CMK (cell line): ENCODE measurements at regions not wholly inside any gene's neighbourhood (a gene's known extent, or its start where the extent isn't known, plus 50 kb on each side); places are given as distances from the start of the nearest gene placed in this dataset.

Source experiments
- DNase-seq: peaks from one replicate; pipeline ENCODE4 v3.0.0-alpha.2; 2010; ENCODE audit warnings: low read depth

- DNase-seq, result no peak
Measured at GRCh38 chr9:87249029-87249428, 248.6 kb upstream of the DAPK1 start.

- DNase-seq, result no peak
Measured at GRCh38 chr9:87250205-87250604, 247.5 kb upstream of the DAPK1 start.

GRCh38 chr9:87255431-87256155 lies 242.1 kb upstream of the DAPK1 start:
- no peak for DNase-seq

GRCh38 chr9:87256973-87257372 lies 240.7 kb upstream of the DAPK1 start:
- no peak for DNase-seq

- no peak for DNase-seq
Measured at GRCh38 chr9:87259543-87260518, 237.8 kb upstream of the DAPK1 start.

- no peak for DNase-seq
Measured at GRCh38 chr9:87263291-87263690, 234.4 kb upstream of the DAPK1 start.

GRCh38 chr9:87266697-87267096 lies 231.0 kb upstream of the DAPK1 start:
- no peak for DNase-seq

GRCh38 chr9:87267251-87268070 lies 230.2 kb upstream of the DAPK1 start:
- no peak for DNase-seq

- DNase-seq, result no peak
Measured at GRCh38 chr9:87269296-87270176, 228.1 kb upstream of the DAPK1 start.

- no peak for DNase-seq
Measured at GRCh38 chr9:87270221-87270847, 227.3 kb upstream of the DAPK1 start.

GRCh38 chr9:87270848-87271234 lies 226.8 kb upstream of the DAPK1 start:
- no peak for DNase-seq

GRCh38 chr9:87271696-87272477 lies 225.8 kb upstream of the DAPK1 start:
- DNase-seq, result no peak

GRCh38 chr9:87275047-87275725 lies 222.5 kb upstream of the DAPK1 start:
- no peak for DNase-seq

GRCh38 chr9:87276327-87276841 lies 221.3 kb upstream of the DAPK1 start:
- DNase-seq, result no peak

GRCh38 chr9:87276851-87277261 lies 220.8 kb upstream of the DAPK1 start:
- no peak for DNase-seq

GRCh38 chr9:87277346-87277745 lies 220.3 kb upstream of the DAPK1 start:
- DNase-seq, result no peak

GRCh38 chr9:87278971-87279733 lies 218.5 kb upstream of the DAPK1 start:
- DNase-seq, result no peak

- DNase-seq, result no peak
Measured at GRCh38 chr9:87280421-87280820, 217.2 kb upstream of the DAPK1 start.
